Uterus (tissue), 2 donors: ENCODE measurements at regions not wholly inside any gene's neighbourhood (a gene's known extent, or its start where the extent isn't known, plus 50 kb on each side); places are given as distances from the start of the nearest gene placed in this dataset.

ENCODE experiments used
- POLR2A ChIP-seq, 2 donors: fragments of 450-650 bp; IDR thresholded peaks; one replicate each; pipeline ENCODE4 v1.6.1; 2016; ENCODE audit warnings: antibody characterized with exemption in 2 of 2, mild to moderate bottlenecking in 1 of 2, moderate library complexity in 1 of 2
- TF ChIP-seq, protein P1 (sequence below), 4 experiments: fragments of 200-600 bp in 2 of 4; fragments of 450-650 bp in 2 of 4; sonication (generic) in 2 of 4; IDR thresholded peaks; one replicate each; pipeline ENCODE4 v1.5.1; 2016 to 2019; ENCODE audit warnings: antibody characterized with exemption in 4 of 4, mild to moderate bottlenecking in 2 of 4, moderate library complexity in 1 of 4

DNA sequence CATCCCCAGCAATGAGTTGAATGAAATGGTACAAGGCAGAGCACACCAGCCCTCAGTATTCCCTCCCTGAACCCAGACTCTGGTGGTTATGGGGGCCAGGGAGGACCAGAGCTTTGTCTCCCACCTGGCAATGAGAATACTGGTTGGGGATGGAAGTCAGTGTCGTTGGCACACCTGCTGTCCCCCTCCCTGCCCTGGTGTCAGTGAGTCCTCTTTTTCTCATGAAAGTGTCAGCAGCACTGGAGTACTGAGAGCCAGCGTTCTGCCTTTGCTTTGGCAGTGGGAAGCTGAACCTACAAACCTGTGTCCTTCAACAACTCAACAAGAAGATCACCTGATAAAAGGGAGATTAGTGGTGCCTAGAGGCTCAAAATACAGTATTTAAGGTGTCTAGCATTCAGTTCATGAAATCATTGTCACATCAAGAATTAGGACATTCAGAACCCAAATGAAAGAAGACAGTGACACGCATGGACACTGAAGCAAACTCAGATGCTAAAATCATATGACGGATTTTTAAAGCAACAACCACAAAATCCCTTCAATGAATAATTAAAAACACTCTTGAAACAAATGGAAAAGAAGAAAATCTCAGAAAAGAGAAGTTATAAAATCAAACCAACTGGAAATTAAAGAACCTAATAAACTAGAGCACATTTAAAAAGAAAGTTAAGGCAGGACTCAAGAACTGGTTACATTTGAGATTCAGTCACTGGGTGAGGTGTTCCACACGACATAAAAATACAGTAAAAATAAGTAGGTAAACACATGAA lies 77.5 kb upstream of the VPREB1 start:
- no peak for TF ChIP-seq POLR2A (IDR thresholded peaks at IDR 0.05)
- TF ChIP-seq, protein P1, sequence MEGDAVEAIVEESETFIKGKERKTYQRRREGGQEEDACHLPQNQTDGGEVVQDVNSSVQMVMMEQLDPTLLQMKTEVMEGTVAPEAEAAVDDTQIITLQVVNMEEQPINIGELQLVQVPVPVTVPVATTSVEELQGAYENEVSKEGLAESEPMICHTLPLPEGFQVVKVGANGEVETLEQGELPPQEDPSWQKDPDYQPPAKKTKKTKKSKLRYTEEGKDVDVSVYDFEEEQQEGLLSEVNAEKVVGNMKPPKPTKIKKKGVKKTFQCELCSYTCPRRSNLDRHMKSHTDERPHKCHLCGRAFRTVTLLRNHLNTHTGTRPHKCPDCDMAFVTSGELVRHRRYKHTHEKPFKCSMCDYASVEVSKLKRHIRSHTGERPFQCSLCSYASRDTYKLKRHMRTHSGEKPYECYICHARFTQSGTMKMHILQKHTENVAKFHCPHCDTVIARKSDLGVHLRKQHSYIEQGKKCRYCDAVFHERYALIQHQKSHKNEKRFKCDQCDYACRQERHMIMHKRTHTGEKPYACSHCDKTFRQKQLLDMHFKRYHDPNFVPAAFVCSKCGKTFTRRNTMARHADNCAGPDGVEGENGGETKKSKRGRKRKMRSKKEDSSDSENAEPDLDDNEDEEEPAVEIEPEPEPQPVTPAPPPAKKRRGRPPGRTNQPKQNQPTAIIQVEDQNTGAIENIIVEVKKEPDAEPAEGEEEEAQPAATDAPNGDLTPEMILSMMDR (IDR thresholded peaks at IDR 0.05) = no peak
